ENCODE measurements at regions not wholly inside any gene's neighbourhood (a gene's known extent, or its start where the extent isn't known, plus 50 kb on each side); places are given as distances from the start of the nearest gene placed in this dataset.

DNA sequence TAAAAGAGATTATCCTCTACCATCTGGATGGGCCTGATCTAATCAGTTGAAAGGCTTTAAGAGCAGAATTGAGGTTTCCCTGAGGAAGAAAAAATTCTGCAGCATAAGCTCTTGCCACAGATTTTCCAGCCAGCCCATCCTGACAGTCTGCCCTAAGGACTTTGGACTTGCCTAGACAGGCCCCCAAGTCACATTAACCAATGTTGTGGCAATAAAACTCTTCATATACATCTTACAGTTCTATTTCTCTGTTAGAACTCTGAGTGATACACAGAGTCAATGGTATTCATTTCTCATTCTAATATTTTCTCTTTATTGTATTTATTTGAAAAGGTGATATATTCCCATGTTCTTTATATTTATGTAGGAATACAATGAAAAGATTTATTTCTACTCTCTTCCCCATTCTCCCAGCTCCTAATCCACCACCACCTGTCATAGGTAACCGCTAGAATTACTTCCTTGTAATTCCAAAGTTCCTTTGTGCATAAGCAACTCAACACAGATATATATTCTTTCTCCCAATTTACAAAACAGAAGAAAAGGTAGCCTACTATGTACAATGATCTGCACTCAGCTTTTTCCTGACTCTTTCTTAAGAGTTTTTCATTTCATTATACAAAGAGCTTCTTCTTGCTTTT is 182.1 kb downstream of the CAPZA3 start:
- TF ChIP-seq, protein P1, sequence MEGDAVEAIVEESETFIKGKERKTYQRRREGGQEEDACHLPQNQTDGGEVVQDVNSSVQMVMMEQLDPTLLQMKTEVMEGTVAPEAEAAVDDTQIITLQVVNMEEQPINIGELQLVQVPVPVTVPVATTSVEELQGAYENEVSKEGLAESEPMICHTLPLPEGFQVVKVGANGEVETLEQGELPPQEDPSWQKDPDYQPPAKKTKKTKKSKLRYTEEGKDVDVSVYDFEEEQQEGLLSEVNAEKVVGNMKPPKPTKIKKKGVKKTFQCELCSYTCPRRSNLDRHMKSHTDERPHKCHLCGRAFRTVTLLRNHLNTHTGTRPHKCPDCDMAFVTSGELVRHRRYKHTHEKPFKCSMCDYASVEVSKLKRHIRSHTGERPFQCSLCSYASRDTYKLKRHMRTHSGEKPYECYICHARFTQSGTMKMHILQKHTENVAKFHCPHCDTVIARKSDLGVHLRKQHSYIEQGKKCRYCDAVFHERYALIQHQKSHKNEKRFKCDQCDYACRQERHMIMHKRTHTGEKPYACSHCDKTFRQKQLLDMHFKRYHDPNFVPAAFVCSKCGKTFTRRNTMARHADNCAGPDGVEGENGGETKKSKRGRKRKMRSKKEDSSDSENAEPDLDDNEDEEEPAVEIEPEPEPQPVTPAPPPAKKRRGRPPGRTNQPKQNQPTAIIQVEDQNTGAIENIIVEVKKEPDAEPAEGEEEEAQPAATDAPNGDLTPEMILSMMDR (IDR thresholded peaks at IDR 0.05; ENCODE audit: low read length): no peak
- TF ChIP-seq EZH2phosphoT487 (IDR thresholded peaks at IDR 0.05; ENCODE audit: low read length): no peak
- no peak for TF ChIP-seq EZH2 (optimal IDR thresholded peaks at IDR 0.05; ENCODE audit: low read depth, low read length)
